HepG2 (cell line): ENCODE measurements at regions not wholly inside any gene's neighbourhood (a gene's known extent, or its start where the extent isn't known, plus 50 kb on each side); places are given as distances from the start of the nearest gene placed in this dataset.

Experiments
- ATF5 ChIP-seq: sonication (generic); formaldehyde crosslinking; IDR thresholded peaks from 2 replicates; pipeline ENCODE4 v1.4.0; 2020; ENCODE audit warnings: mild to moderate bottlenecking, low read depth, missing genetic modification reagents
- ATF6 ChIP-seq: sonication (generic); formaldehyde crosslinking; conservative IDR thresholded peaks from 2 replicates; pipeline ENCODE4 v1.4.0; 2020; ENCODE audit warnings: missing genetic modification reagents
- MXD4 ChIP-seq: IDR thresholded peaks from 2 replicates; pipeline ENCODE4 v1.6.1; 2016; ENCODE audit warnings: mild to moderate bottlenecking, missing biosample characterization, missing genetic modification reagents
- NR0B2 ChIP-seq: sonication (generic); formaldehyde crosslinking; IDR thresholded peaks from 2 replicates; pipeline ENCODE4 v1.4.0; 2020; ENCODE audit warnings: mild to moderate bottlenecking, missing genetic modification reagents
- NR2F2 ChIP-seq: IDR thresholded peaks from 2 replicates; pipeline ENCODE4 v1.6.1; 2012; ENCODE audit warnings: low read depth, inconsistent platforms, borderline replicate concordance
- NRL ChIP-seq: sonication (generic); formaldehyde crosslinking; IDR thresholded peaks from 2 replicates; pipeline ENCODE4 v1.5.0; 2020; ENCODE audit warnings: missing genetic modification reagents, mild to moderate bottlenecking, moderate library complexity, borderline replicate concordance
- PAXIP1 ChIP-seq: sonication (generic); formaldehyde crosslinking; conservative IDR thresholded peaks from 2 replicates; pipeline ENCODE4 v1.4.0; 2020; ENCODE audit warnings: mild to moderate bottlenecking, missing genetic modification reagents, moderate library complexity
- PHF21A ChIP-seq: sonication (generic); formaldehyde crosslinking; IDR thresholded peaks from 2 replicates; pipeline ENCODE4 v1.5.0; 2020; ENCODE audit warnings: mild to moderate bottlenecking, missing genetic modification reagents
- RELA ChIP-seq: sonication (generic); formaldehyde crosslinking; IDR thresholded peaks from 2 replicates; pipeline ENCODE4 v1.4.0; 2020; ENCODE audit warnings: missing genetic modification reagents
- REST ChIP-seq, 2 experiments: IDR thresholded peaks; 2 replicates each; pipeline ENCODE4 v1.6.1; 2011 to 2012; ENCODE audit warnings: low read length in 2 of 2, borderline replicate concordance in 1 of 2, low read depth in 1 of 2, mild to moderate bottlenecking in 1 of 2, moderate library complexity in 1 of 2
- ZFP1 ChIP-seq: IDR thresholded peaks from 2 replicates; pipeline ENCODE4 v1.6.1; 2016
- ZNF256 ChIP-seq: sonication (generic); formaldehyde crosslinking; conservative IDR thresholded peaks from 2 replicates; pipeline ENCODE4 v1.4.0; 2020; ENCODE audit warnings: missing genetic modification reagents
- ZNF547 ChIP-seq: sonication (generic); formaldehyde crosslinking; IDR thresholded peaks from 2 replicates; pipeline ENCODE4 v1.5.1; 2020; ENCODE audit warnings: mild to moderate bottlenecking, missing genetic modification reagents
- ZNF562 ChIP-seq: sonication (generic); formaldehyde crosslinking; IDR thresholded peaks from 2 replicates; pipeline ENCODE4 v1.8.0; 2022; ENCODE audit warnings: missing genetic modification reagents, borderline replicate concordance
- ZNF652 ChIP-seq: IDR thresholded peaks from 2 replicates; pipeline ENCODE4 v1.6.1; 2016; ENCODE audit warnings: low read depth, borderline replicate concordance
- ZNF709 ChIP-seq: sonication (generic); formaldehyde crosslinking; IDR thresholded peaks from 2 replicates; pipeline ENCODE4 v1.5.0; 2020; ENCODE audit warnings: mild to moderate bottlenecking, missing genetic modification reagents
- ZSCAN22 ChIP-seq: sonication (generic); formaldehyde crosslinking; IDR thresholded peaks from 2 replicates; pipeline ENCODE4 v1.4.0; 2020; ENCODE audit warnings: mild to moderate bottlenecking, missing genetic modification reagents

- TF ChIP-seq ZNF562 (CRISPR knock-in tag) (no peak), NR2F2 (peak; percentile 75), ATF6 (no peak), PAXIP1 (CRISPR knock-in tag) (peak; percentile 85), ATF5 (CRISPR knock-in tag) (no peak; the same call in 1 of the 2 replicates), ZFP1 (CRISPR knock-in tag) (peak; percentile 56), ZNF709 (CRISPR knock-in tag) (no peak), RELA (CRISPR knock-in tag) (peak; percentile 86), NRL (CRISPR knock-in tag) (peak; percentile 97), REST (IDR thresholded peaks at IDR 0.05; ENCODE audit: borderline replicate concordance in 1 of 2, low read depth in 1 of 2, low read length in 2 of 2) (no peak), ZNF547 (CRISPR knock-in tag) (peak; percentile 49; the same call in 1 of the 2 replicates), PHF21A (peak; percentile 93), MXD4 (CRISPR knock-in tag) (0 out of 2 replicates have a peak, but pooled peaks have one; percentile 19), NR0B2 (CRISPR knock-in tag) (no peak), ZNF652 (CRISPR knock-in tag) (no peak; the same call in 1 of the 2 replicates), ZSCAN22 (CRISPR knock-in tag) (no peak), ZNF256 (CRISPR knock-in tag) (no peak)
These were observed 301.9 kb downstream of the SOX9 start (continued) for GRCh38 chr17:72422505-72423285.
